Activated T-helper 1 cell treated with anti-CD3 and anti-CD28 coated beads, Interleukin-2, amount 50 U/mL, for 16 hours (primary cell): ENCODE measurements at regions not wholly inside any gene's neighbourhood (a gene's known extent, or its start where the extent isn't known, plus 50 kb on each side); places are given as distances from the start of the nearest gene placed in this dataset.

Source experiments
- DNase-seq, 2 donors: peaks; one replicate each; pipeline ENCODE4 v3.0.0-alpha.2; 2020; ENCODE audit warnings: low read depth in 1 of 2, low spot score in 1 of 2

DNA sequence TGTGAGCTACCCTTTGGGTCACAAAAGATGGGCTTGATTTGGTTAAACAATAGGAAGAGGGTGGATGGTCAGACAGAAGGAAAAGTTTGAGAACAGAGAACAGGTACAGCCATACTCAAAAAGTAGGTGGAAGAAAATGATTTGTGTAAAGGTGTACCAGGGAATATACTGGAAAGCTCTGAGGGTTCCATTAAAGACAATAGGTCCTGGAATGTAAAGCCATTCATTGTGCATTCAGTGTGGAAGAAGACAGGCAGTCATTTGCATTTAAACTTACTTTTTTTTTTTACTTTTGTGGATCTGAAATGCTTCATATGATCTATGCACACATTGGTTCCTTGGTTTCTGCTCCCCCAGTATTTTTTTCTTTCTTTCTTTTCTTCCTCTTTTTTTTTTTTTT lies 581.4 kb upstream of the PIK3C3 start:
- no peak for DNase-seq

DNA sequence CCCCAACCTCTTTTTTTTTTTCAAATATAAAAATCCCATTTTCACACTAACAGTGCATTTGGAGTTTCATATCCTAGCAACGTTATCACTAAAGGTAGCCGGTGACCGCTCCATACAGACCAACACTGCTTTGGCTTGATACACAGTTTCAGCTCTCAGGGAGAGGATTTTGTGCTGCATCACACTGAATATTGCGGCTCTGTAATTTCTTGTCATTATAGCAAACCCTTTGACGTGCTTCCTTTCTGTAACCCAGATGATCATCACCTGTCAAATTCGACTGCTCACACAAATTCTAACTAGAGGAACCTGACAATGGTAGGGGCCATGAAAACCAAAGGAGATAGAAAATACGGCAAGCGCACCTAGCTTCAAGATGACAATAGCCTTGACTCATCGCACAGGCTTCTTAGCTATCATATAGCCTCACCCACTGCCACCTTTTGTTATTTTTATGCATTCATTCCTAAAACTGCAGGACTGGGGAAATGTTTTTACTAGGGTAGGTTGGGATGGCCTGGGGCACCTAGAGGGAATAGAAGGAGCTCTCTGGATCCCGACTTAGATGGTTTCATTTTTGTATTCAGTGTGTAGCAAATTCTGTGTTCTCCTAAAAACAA lies 582.9 kb upstream of the PIK3C3 start:
- no peak for DNase-seq

- DNase-seq, result no peak
Observed at GRCh38 chr18:41371156-41372045, 583.6 kb upstream of the PIK3C3 start.

DNA sequence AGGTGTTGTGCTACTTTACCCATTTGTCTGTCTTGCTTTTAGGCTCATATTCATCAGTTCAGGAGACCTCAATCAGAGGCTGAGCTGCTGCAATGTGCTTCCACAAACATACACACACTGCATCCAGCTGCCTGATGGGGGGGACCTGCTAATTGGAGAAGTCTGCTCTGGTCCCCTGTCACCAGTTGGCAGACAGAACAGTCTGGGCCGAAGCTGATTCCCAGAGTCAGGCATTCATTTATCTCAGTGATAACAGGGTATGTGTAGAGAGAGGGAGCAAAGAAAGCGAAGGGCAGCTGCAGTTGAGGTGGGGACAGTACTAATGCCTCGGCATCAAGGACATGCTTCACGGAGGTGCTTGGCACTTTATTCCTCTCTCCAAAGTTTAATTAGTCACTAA lies 584.3 kb upstream of the PIK3C3 start:
- no peak for DNase-seq

GRCh38 chr18:41357708-41358107 lies 597.3 kb upstream of the PIK3C3 start:
- DNase-seq, result no peak

DNA sequence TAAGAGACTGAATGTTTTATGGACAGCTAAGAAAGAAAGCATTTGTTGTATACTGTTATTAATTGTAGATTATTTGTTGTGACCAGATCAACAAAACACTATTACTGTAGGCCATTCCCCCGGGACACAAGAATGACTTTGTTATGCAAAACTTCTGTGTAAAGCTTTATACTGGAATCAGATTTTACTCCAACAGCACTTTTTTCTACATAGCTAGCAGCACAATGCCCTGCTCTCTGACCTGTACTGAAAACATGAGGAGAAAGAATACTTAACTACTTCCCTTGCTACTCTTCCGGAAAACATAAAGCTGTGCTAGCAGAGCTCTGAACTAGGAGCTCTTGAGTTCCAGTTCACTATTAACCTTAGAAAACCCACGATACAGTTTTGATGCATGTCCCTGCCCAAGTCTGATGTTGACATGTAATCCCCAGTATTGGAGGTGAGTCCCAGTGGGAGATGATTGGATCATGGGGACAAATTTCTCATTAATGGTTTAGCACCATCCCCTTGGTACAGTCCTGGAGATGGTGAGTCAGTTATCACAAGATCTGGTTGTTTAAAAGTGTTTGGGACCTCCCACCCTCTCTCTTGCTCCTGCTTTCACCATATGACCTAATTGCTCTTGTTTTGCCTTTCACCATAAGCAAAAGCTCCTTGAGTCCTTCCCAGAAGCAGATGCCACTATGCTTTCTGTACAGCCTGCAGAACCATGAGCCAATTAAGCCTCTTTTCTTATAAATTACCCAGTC lies 601.1 kb upstream of the PIK3C3 start:
- no peak for DNase-seq

DNA sequence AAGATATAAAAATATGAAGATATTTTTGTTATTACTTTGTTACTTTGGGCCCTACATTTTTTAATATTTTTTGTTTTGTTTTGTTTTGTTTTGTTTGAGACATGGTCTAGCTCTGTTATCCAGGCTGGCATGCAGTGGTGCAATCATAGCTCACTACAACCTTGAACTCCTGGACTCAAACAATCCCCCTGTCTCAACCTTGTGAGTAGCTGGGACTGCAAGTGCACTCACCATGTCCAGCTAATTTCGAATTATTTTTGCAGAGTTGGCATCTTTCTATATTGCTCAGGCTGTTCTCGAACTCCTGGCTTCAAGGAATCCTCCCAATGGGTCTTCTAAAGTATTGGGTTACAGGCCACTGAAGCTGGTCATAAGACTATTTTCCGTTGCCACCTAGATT lies 603.6 kb upstream of the PIK3C3 start:
- no peak for DNase-seq

DNA sequence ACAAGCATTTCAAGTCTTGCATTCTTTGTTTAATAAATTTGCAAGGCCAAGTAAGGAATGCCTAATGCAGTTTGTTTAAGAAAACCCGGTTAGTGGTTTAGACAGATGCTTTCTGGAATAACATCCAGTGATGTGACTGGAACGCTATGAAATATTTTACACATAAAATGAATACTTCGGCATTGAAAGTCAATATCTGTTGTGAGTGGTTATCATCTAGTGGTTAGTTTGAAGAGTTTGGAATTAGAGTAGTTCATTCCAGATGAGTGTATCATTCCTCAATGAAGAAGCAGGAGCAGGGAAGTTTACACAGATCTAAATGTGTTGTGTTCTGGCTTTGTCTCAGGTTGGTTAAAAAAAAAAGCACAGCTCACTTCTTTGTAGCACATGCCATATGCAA lies 608.0 kb upstream of the PIK3C3 start:
- no peak for DNase-seq

GRCh38 chr18:41343808-41344207 lies 611.2 kb upstream of the PIK3C3 start:
- DNase-seq, result no peak

DNA sequence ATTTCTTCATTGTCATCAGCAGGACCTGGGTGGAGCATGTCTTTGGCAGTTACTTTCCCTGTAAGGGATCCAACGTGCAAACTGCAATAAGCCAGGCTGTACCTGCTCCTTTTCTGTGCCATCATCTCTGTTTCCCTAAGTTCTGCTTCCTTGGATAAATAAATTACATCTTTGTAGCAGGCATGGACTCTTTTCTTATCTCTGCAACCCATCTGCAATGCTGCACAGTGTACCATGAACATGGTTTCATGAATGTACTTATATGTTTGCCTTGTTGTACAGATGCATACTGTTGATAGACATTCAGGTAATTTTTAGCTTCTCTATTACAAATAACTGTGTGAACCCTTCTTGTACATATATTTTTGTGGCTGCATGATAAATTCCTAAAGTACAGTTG lies 616.7 kb upstream of the PIK3C3 start:
- DNase-seq, result no peak

DNA sequence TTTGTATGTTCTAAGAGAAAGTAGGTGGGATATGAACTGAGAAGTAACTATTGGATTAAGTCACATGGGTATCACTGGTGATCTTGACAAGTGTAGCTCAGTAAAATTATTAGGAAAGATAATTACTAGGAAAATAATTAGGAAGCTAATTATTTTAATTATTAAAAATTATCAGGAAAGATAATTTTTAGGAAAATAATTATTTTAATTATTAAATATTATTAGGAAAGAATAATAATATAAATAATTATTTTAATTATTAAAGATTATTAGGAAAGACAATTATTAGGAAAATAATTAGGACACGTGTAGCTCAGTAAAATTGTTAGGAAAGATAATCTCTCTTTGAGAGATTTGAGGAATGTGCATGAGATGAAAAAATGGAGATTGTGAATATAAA lies 623.4 kb upstream of the PIK3C3 start:
- DNase-seq, result no peak

DNA sequence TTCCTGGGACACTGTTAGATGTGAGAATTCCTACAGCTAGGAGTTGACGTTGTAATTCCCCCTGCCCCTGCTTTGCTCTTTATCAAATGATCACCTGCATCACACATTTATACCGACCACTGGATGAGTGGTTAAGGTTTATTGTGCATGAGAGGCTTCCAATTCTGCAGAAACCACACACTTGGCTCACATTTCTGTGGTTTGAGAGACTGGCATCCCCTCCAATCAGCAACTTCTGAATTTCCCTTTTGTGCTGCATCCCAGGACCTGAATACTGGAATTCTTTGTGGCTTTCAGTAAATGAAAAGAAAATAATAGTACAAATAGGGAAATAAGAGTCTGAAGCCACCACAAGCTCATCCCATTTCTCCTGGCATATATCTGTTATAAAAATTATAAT lies 628.7 kb upstream of the PIK3C3 start:
- no peak for DNase-seq

DNA sequence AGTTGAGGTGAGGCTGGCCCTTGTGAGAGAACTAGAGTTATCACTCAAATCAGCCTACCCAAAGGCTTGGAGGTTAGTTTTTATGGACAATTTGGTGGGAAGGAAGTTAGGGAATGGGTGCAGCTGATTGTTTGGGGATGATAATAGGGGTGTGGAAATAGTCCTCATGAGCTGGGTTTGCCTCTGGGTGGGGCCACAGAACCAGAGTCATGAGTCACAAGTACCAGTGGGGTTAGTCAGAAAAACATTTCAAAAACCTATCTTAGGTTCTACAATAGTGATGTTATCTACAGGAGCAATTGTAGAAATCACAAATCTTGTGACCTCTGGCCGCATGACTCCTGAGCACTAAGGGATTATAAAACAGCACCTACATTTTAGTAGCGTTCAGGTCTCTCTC lies 630.1 kb upstream of the PIK3C3 start:
- DNase-seq, result no peak

GRCh38 chr18:41324020-41324791 lies 630.8 kb upstream of the PIK3C3 start:
- DNase-seq, result no peak

DNA sequence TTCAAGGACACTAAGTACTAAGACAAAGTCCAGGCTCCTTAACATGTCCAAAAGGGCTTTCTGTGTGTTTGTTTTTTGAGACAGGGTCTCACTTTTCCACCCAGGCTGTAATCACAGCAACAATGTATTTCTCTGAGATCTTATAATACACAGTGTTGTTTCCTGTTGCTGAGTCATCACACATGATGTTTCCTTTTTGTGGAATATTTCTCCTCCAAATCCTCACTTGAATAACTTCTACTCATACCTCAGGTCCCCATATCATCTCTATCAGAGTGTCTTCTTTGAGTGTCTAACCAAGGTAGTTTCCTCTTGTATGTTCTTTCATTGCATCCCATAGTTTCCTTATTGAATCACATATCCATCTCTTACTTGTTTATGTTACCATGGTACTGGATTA lies 632.0 kb upstream of the PIK3C3 start:
- DNase-seq, result no peak

- DNase-seq, result no peak
Observed at GRCh38 chr18:41320100-41320499, 634.9 kb upstream of the PIK3C3 start.

DNA sequence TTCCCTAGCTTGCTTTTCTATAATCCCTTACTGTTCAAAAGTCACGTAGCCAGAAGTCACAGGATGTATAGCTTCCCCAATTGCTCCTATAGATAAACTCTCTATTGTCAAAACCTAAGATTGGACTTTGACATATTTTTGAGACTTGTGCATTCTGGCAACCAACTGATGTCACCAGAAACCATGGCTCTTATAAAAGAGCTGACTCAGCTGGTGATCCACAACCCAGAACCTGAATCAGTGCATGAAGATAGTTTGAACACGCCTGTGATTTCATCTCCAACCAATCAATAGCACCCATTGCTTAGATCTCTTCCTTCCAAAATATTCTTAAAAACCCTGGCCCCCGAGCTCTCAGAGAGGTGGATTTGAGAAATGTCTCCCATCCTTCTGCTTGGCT lies 639.9 kb upstream of the PIK3C3 start:
- no peak for DNase-seq

- no peak for DNase-seq
Observed at GRCh38 chr18:41311571-41312547, 643.2 kb upstream of the PIK3C3 start.

- no peak for DNase-seq
Observed at GRCh38 chr18:41297740-41298139, 657.3 kb upstream of the PIK3C3 start.

- no peak for DNase-seq
Observed at GRCh38 chr18:41269294-41269693, 685.7 kb upstream of the PIK3C3 start.
